ENCODE measurements at regions not wholly inside any gene's neighbourhood (a gene's known extent, or its start where the extent isn't known, plus 50 kb on each side); places are given as distances from the start of the nearest gene placed in this dataset.

DNA sequence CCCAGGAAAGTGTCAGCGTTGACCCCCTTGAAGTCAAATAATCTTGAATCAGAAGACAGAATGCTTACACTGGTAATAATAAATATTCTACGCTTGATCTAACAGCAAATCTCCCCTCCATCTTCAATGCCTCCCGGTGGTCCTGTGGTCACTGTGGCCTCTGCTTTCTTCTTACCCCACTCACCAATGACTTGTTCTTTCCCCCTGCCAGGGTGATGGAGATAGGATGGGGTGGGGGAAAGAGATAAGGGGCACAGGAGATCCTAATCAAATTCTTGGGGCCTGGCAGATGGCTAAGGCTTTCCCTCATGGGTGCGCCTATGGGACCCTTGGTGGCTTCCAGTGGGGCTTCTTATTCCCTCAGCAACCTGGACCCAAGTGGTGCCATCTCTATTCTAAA lies 152.6 kb upstream of the EGFLAM start:
- ATAC-seq (no peak), DNase-seq (no peak)
- intact Hi-C loops (cut with micrococcal nuclease) = no loop called here

DNA sequence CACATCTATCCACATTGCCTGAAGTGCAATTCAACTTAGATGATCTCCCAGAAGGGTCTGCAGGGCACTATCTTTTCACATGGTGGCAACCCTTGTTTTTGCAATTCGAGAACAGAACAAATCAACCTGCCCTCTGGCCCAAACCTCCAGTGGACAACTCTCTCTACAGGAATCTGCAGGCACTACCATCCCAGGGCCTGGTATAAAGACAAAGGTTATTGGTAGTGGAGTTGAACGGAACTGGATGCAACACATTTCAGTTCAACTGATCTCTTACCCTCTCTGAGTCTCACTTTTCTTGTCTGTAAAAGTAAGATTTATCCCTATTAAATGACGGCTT lies 153.2 kb upstream of the EGFLAM start:
- intact Hi-C loops (cut with micrococcal nuclease) = no loop called here
- DNase-seq (no peak), ATAC-seq (no peak)

DNA sequence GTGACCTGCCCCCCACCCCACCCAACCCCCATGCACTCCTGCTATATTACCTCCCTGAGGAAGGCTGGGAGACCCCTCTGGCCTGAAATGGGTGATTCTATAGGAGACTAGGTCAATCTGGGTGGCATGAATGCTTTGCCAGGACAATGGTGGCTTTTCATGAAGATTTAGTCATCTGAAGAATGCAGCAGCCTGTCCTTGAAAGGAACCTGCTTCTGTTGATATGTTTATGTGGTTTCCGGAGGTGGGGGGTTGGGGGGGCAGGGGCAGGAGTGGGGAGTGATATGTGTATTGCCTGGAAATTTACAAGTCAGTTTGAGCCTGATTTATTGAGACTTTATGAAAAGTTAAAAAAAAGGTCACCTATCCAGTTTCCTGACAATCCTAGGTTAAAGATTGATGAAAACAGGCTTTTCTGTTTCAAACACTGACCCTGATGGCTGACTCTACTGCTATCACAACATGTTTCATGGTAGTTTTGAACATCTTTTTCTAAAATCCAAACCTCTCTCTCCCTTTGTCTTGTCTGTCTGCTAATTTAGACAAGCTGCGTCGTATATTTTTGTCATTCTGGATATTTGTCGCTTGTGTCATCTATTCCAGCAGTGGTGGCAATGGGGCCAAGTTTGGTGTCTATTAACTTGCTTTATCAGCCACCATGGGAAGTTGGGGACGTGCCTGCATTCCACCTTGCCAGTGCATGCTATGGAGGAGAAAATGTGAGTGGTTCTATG lies 153.7 kb upstream of the EGFLAM start:
- no peak for DNase-seq
- intact Hi-C loops (cut with micrococcal nuclease) = no loop called here
- ATAC-seq = no peak

DNA sequence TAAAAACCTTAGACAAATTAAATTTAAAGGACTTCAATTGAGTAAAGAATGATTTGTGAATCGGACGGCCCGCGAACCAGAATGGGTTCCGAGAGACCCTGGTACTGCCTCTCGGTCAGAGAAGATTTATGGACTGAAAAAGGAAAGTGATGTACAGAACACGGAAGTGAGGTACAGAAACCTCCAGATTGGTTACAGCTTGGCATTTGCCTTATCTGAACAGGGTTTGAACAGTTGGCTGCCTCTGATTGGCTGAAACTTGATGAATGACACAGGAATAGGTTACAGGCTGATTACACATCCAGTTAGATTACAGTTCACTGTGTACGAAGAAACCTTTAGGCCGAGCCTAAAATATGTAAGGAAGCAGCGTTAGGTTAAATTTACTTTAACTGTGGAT lies 156.5 kb upstream of the EGFLAM start:
- no peak for DNase-seq
- intact Hi-C loops (cut with micrococcal nuclease) = no loop called here
- no peak for ATAC-seq

DNA sequence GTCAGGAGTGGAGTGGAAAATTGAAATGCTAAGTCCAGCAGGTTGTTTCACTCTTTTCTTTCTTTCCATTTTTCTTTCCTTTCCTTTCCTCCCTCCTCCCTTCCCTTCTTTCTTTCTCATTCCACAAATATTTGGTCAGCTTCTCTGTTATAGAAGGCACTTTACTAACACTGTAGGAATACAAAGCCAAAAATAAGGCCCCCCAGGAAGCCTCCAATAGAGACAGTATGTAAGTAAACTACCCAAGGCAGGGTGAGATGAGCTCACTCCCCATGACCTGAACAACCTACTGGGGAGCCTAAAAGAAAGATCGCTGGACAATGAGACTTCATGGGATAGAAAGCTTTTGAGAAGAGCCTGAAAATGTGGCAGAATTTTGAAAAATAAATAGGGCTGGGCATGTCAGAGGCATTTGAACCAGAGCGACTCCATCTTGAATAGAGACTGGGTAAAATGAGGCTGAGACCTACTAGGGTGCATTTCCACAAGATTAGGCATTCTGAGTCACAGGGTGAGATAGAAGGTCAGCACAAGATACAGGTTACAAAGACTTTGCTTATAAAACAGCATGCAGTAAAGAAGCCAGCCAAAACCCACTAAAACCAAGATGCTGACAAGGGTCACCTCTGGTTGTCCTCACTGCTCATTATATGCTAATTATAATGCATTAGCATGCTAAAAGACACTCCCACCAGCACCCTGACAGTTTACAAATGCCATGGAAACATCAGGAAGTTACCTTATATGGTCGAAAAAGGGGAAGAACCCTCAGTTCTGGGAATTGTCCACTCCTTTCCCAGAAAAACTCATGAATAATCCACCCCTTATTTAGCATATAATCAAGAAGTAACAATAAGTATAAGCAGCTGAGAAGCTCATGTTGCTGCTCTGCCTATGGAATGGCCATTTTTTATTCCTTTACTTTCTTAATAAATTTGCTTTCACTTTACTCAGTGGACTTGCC lies 158.9 kb upstream of the EGFLAM start:
- no peak for ATAC-seq
- intact Hi-C loops (cut with micrococcal nuclease) = no loop called here
- DNase-seq = no peak

DNA sequence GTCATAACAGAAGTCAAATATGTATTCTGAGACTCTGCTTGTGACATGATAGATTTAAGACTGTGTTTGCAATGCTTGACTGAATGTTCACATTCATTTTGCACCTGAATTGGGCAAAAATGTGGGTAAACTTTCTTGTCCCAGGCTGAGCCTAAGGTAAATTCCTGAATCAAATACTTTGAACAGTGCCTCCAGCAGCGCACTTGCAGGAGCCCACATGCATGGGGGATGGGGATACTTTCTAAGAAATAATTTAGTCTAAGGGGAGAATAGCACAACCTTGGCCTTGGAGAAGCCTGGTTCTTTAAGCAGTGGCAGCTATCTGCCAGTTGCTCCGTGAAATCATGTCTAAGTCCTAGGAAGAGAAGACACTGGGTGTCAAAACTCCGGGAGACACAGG lies 163.5 kb upstream of the EGFLAM start:
- no peak for DNase-seq
- ATAC-seq = no peak
- intact Hi-C loops (cut with micrococcal nuclease) = no loop called here

DNA sequence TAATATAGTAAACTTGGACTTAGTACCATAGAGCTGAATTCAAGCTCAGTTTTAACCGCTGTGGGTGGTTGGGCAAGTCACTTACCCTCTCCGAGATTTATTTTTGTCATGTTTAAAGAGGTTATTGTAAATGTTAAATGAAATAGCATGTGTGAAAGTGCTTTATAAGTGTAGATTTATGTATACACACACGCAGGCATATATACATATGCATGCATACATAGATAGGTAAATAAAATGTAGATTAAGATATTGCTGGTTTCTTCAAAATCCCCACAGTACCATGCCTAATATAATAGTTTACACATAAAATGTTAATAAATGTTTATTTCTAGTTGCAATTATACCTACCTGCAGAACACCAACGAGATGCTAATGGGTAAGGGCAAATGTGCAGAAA lies 164.5 kb upstream of the EGFLAM start:
- ATAC-seq (no peak), DNase-seq (no peak)
- intact Hi-C loops (cut with micrococcal nuclease) = no loop called here

DNA sequence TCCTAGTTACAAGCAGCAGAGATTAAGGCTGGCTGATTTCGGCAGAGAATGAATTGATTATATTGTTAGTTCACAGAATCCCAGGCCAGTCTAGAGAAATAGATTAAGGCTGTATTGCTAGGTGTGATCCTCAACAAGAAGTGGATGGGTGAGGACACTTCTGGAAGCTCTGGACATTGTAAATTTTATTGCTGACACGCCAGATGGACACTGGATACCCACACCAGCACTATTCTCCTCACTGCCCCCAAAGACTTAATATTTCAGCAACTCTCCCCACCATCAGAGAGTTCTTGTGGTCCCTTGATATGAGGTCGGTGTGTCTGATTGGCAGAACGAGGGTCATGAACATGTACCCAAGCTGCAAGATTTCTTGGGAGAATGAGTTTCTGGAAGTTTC lies 171.6 kb upstream of the EGFLAM start:
- ATAC-seq (no peak), DNase-seq (no peak)
- intact Hi-C loops (cut with micrococcal nuclease) = no loop called here

DNA sequence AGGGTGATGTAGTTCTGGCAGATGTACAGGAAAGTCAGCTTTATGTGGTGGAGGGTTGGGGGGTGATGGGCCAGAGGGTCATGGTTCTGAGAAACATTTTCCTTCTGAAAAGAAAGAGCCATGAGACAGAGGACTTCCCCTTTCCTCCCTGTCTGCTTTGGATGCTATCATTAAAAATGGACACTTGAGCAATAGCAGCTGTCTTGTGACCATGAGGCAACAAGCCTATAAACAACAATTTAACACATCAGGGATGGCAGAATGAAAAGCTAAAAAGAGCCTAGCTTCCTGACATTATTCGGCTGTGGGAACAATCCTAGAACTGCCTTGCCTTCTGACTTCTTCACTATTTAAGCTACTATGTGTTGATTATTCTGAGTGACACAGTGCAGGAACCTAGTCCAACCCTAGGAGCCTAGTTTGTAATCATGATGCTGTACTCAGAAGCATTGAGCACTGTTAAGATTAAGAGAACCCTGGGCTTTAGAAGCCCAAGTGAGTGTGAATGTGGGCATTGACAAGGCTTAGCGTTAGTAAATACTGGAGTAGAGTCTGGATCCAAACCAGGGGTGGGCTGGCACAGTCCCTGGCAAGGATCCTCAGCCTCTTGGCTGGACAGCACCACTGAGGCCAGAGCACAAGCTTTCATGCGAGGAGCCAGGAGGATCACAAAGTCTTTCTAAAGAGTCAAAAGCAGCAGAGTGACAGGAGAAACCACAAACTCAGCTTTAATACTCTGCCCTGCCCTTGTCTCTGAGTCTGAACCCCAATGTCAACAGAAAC lies 178.5 kb upstream of the EGFLAM start:
- intact Hi-C loops (cut with micrococcal nuclease) = no loop called here
- DNase-seq (no peak), ATAC-seq (no peak)

DNA sequence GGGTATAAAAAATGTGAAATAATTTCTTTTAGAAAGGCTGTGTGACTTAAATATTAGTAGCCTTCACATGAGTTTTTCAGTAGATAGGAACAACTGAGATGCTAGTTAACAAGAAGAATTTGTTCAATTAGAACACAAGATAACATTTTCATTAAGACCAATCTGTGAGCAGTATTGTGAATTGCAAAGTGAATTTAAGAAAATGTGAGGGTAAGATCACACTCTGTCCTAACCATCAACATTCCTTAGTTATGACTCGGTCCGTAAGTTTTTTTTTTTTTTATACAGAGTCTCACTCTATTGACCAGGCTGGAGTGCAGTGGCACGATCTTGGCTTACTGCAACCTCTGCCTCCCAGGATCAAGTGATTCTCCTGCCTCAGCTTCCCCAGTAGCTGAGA lies 180.2 kb upstream of the EGFLAM start:
- ATAC-seq = no peak
- intact Hi-C loops (cut with micrococcal nuclease) = no loop called here
- DNase-seq = no peak

DNA sequence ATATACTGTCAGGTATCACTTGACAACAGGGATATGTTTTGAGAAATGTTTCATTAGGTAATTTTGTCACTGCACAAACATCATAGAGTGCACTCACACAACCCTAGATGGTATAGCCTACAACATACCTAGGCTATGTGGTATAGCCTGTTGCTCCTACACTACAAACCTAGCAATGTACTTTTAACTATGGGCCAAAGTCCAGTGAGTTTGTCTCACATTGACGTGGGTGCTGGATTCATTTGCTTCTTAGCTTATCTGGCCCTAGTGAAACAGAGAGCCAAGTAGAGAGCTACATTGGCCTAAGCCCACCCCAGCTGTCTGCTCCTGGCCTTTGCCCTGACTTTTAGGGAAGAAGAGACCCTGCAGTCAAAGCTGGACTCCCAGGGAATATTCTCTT lies 180.7 kb upstream of the EGFLAM start:
- no peak for DNase-seq
- no peak for ATAC-seq
- intact Hi-C loops (cut with micrococcal nuclease) = no loop called here

DNA sequence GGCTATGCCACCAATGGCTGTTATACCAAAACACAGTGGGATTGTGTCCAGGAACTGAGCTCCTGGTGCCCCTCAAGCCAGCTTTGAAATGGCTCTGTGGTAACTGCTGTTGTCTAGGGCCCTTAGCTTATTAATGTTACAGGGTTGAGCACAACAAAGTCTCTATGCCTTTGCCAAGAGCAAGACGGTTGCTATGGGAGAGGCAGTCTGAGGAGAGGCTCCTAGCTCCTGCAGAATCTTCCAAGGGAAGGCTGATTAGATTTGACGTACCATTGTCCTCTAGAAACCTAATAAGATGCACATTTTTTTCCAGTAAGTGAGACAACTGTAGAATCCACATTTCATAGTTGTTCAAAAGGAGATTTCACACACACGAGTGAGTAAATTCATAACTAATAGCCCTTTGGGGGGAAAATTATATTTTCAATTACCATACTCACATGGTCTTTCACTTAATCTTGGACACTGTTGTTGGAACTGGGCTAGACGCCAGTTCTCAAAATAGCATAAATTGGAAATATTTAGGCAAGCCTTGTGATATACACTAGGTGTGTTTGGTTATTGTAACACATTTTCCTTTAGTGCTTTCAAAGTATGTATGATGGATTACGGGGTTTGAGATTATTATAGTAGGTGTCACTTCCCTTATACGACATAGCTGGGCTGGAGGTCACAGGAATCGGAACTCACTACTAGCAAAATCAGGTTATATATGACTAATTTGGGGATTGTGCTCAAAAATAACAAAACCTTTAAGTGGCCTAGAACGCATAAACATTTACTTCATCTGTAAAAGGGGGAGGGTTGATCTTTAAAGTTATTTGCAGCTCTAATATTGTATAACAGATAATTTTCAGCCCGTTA lies 186.3 kb upstream of the EGFLAM start:
- ATAC-seq (no peak), DNase-seq (no peak)
- intact Hi-C loops (cut with micrococcal nuclease) = no loop called here

DNA sequence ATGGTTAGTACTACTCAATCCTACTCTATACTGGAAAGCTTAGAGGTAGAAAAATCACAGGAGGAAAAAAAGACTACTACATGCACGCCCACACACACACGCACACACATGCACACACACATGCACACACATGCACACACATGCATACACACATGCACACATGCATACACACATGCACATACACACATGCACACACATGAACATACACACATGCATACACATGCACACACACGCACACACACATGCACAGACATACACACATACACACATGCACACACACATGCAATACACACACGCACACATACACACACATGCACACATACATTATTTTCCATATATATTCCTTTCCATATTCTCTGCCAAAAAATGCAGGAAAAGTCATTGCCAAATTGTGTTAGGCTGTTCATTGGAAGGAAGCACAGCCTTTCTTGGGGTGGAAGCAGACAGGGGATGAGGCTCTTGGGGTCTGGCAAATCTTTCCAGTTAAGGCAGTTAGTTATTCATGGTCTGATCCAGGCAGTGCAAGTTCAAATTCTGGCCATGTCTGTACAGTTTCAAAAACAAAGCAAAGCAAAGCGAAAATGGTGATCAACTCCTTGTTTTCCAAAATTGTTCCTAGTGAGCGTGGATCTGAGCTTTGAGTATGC lies 187.9 kb upstream of the EGFLAM start:
- intact Hi-C loops (cut with micrococcal nuclease) = no loop called here
- ATAC-seq (no peak), DNase-seq (no peak)

DNA sequence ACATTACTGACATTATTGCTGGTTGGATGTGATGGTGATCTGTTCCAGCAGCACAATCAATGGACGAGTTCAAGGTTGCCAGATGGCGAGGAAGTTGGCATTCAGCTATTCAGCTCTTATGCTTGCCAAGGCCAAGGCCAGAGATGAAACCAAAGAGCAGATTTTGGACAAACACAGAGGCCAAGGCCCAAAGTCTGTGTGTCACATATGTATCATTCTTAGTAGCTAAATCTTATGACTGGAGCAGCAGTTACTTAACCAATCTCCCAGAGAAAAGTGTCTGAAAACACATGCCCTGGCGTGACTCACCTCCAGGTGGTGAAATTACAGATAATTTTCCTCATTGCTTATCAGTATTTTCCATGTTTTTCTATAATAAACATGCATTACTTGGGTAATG lies 189.0 kb upstream of the EGFLAM start:
- ATAC-seq (no peak), DNase-seq (no peak)
- intact Hi-C loops (cut with micrococcal nuclease) = no loop called here

DNA sequence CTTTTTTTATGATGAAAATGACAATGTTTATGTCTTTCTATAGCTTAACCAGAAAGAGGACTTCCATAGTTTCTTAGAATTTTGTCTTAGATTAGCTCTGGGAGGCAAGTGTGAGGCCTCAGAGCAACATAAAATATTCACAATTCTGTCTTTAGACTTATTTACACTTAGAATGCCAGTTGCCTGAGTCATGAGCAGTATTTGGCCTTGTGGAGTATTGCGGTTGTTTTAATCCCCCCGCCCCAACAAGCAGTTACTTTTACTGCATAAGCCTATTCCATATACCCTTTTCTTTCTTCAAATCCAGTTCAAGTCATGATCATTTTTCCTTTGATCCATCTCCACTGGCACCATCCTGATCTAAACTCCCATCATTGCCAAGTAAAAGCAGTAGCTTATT lies 198.0 kb upstream of the EGFLAM start:
- intact Hi-C loops (cut with micrococcal nuclease) = no loop called here

DNA sequence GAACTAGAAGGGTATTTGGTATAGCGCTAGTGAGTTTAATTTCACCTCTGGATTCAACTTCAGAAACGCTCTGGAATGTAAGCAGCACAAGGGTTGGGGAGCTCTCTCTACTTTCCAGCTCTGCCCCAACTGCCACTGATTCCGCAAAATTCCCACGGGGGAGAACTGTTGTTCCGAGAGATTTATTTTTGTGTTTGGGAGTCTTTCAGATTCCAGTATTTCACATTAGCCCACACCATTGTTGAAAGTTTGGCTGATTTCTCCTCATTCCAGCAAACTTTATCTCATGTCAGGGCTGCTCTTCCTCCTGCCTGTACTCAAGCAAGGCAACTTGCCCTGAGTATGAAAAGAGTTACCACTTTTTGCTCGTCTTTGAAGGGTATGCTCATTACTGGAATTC lies 198.5 kb upstream of the EGFLAM start:
- no peak for DNase-seq
- intact Hi-C loops (cut with micrococcal nuclease) = no loop called here
- ATAC-seq = no peak

More for the DNA sequence above, 198.0 kb upstream of the EGFLAM start:
- ATAC-seq (no peak), DNase-seq (no peak)

DNA sequence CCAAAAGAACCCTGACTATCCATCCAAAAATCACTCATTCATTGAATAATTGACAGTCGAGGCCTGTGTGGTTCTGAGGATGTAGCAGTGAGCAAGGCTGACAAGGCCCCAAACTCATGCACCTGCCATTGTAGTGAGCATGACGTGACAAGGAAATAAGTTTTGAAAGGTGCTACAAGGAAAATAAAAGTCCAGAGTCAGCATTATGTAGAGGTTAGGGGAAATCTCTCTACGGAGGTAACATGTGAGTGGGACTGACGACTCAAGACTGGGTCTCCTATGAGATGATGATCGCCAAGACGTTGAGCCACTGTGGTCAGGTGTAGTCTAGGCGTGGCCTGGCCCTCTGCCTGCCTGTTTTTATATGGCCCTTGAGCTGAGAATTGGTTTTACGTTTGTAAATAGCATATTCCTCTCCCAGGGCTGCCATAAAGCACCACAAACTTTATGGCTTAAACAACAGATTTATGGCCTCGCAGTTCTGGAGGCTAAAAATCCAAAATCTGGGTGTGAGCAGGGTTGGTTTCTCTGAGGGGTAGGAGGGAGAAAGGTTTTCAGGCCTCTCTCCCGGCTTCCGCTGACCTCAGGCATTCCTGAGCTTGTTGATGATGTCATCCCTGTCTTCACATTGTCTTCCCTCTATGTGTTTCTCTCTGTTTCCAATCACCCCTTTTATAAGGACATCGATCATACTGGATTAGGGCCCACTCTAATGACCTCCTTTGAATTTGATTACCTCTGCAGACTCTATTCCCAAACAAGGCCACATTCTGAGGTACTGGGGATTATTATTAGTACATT lies 206.4 kb upstream of the EGFLAM start:
- ATAC-seq = no peak
- DNase-seq = no peak
- intact Hi-C loops (cut with micrococcal nuclease) = no loop called here

DNA sequence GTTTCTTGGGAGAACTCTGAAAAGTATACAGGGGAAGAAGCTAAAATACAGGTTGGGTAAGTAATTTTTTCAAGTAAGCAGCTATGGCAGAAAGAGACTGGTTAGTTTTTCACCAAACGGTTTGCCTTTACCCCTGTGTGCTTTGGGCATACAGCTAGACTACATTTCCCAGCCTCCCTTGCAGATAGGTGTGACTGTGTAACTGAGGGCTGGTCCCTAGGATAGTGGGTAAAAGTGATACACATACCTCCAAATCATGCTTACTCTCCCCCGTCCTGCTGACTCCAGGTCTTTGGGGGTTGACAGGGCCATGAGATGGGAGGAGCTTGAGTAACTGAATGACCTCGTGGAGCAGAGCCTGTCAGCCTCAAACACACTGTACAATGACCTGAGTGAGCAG lies 208.6 kb upstream of the GDNF start:
- DNase-seq (no peak), ATAC-seq (no peak)
- intact Hi-C loops (cut with micrococcal nuclease) = no loop called here
